ENCODE measurements at regions not wholly inside any gene's neighbourhood (a gene's known extent, or its start where the extent isn't known, plus 50 kb on each side); places are given as distances from the start of the nearest gene placed in this dataset.

- no peak for TF ChIP-seq POLR2A (IDR thresholded peaks at IDR 0.05)
- TF ChIP-seq, protein P1, sequence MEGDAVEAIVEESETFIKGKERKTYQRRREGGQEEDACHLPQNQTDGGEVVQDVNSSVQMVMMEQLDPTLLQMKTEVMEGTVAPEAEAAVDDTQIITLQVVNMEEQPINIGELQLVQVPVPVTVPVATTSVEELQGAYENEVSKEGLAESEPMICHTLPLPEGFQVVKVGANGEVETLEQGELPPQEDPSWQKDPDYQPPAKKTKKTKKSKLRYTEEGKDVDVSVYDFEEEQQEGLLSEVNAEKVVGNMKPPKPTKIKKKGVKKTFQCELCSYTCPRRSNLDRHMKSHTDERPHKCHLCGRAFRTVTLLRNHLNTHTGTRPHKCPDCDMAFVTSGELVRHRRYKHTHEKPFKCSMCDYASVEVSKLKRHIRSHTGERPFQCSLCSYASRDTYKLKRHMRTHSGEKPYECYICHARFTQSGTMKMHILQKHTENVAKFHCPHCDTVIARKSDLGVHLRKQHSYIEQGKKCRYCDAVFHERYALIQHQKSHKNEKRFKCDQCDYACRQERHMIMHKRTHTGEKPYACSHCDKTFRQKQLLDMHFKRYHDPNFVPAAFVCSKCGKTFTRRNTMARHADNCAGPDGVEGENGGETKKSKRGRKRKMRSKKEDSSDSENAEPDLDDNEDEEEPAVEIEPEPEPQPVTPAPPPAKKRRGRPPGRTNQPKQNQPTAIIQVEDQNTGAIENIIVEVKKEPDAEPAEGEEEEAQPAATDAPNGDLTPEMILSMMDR (IDR thresholded peaks at IDR 0.05) = no peak
These were observed 670.3 kb upstream of the NRSN1 start for GRCh38 chr6:23455754-23456153.

Measured in transverse colon (tissue), 3 donors.